GM12864 (cell line): ENCODE measurements at regions not wholly inside any gene's neighbourhood (a gene's known extent, or its start where the extent isn't known, plus 50 kb on each side); places are given as distances from the start of the nearest gene placed in this dataset.

ENCODE experiments used
- DNase-seq: peaks from one replicate; pipeline ENCODE4 v3.0.0-alpha.2; 2011; ENCODE audit warnings: low read depth
- H3K4me3 ChIP-seq: 2 replicates; pipeline ENCODE4 v1.5.1; 2011; ENCODE audit warnings: mild to moderate bottlenecking, low read depth, low read length, control low read depth
- CTCF ChIP-seq: IDR thresholded peaks from 2 replicates; pipeline ENCODE4 v1.5.1; 2011; ENCODE audit warnings: low read depth, mild to moderate bottlenecking, moderate library complexity, low read length, control low read depth, inconsistent platforms; ENCODE audit errors: missing control alignments

DNA sequence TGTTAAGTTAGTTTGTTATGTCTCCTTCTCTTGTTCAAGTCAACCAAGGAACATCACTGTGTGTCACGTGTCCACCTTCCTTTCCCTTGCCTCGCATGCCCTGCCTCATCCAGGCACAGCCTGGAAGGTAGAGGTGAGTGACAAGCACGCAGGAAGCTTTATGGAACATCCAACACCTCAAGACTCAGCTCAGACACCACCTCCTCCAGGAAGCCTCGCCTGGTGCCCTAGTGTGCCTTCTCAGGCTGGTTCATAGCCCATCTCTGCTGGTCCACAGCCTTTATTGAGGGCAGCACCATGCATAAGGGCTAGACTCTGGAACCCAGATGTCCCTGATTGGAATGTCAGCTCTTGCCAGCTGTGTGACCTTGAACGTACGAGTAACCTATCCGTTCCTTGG, 224.3 kb downstream of the ANKRD60 start:
- no peak overlapping the region for H3K4me3 ChIP-seq
- TF ChIP-seq CTCF = no peak
- DNase-seq = no peak

DNA sequence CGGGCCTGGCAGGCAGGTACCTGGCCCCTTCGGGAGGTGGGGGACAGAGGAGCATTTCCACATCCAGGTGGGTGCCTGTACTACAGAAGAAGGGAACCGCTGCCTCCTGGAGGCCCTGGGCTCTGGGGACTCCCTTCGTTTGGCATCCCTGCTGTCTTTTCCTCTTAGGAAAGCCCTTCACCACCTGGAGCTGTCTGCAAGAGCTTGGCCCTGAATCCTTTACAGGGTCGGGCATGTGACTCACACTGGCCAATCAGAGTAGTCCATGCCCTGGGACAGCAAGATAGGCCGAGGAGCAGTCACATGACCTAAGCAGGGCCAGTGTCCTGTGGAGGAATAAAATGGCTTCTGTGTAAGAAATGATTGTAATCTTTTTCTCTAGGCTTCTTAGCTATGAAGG, 224.9 kb downstream of the ANKRD60 start:
- no peak overlapping the region for H3K4me3 ChIP-seq
- no peak for DNase-seq
- no peak for TF ChIP-seq CTCF

DNA sequence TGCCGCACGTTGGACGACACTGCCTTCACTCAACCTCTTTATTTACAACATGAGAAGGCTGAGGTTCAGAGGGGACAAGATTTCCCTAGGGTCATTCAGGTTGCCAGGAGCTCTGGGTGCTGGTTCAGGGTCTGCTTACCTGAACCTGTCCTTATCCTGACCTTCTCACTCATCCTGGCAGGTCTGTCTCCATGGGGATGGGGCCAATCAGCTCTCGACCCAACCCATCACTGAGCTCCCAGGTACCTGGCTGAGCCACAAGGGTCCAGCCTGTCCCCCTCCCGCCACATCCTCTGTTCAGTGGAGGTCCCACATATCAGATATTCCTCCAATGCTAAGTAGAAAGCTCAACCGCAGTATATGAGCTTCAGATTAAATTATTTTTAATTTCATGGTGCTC, 225.6 kb downstream of the ANKRD60 start:
- DNase-seq = no peak
- TF ChIP-seq CTCF = no peak
- no peak overlapping the region for H3K4me3 ChIP-seq

GRCh38 chr20:58001946-58002345, 226.5 kb downstream of the ANKRD60 start:
- no peak for DNase-seq
- TF ChIP-seq CTCF = no peak
- H3K4me3 ChIP-seq = no peak overlapping the region

DNA sequence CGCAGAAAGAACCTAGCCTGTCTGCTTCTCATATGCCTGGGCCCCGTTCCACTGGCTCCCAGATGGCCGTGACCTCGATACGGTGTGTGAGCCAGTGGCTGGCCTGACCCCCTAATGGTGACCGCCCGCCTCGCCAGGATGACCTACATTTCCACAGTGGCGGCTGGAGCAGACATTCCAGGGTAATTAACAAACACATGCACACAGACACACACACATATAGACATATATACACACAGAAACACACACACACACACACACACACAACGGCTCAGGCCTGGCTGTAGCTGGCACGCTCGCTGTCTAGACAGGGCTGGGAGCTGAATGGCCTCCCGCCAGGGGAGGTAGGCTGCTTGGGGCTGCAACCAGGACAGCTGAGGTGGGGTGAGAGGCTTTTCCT, 227.1 kb downstream of the ANKRD60 start:
- DNase-seq = no peak
- no peak overlapping the region for H3K4me3 ChIP-seq
- TF ChIP-seq CTCF = no peak

DNA sequence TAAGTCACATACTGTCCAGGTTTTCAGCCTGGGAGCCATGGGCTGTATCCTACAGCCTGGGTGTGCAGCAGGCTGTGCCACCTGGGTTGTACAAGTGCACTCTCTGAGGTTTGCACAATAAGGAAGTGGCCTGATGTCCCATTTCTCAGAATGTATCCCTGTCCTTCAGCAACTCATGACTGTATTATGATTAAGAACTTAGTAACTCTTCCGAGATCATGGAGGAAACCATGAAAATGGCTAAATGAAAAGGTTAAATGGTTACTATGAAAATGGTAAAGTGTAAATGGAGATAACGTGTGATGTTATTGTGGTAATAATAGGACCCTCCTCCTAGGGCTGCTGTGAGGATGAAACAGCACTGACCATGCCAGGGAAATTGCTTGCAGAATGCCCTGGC, 227.6 kb downstream of the ANKRD60 start:
- no peak for DNase-seq
- no peak overlapping the region for H3K4me3 ChIP-seq
- no peak for TF ChIP-seq CTCF

DNA sequence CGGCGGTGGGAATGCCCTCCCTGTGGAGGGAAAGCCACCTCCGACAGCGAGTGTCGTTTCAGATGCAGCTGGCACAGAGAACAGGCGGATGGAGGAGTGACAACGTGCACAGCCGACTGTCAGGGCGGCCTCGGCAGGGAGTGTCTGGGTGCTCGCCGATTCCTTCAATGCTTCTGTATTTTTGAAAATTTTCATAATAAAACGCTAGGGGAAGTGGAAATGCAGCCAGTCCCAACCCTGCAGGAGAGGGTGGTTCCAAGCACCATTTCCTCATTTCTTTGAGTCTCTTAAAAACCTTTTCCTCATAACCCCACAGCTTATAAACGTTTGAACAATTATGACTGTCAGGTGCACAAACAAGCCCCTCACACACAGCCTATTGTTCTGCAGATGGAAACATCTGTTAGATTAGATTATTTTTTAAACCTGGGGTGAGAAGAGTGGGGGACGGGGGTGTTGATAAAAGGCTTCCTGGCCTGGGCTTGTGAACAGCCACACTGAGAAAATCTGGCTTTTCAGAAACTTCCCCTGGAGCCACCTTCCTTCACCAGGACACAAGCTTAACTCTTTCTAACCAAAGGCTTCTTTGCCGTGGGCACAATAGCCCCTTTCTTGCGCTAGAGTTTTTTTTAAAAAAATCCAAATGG, 228.9 kb downstream of the ANKRD60 start:
- TF ChIP-seq CTCF = no peak
- DNase-seq = no peak
- no peak overlapping the region for H3K4me3 ChIP-seq
